ENCODE measurements at regions not wholly inside any gene's neighbourhood (a gene's known extent, or its start where the extent isn't known, plus 50 kb on each side); places are given as distances from the start of the nearest gene placed in this dataset.

- no peak overlapping the region for H3K4me3 ChIP-seq (ENCODE audit: low read depth, low read length, poor library complexity, severe bottlenecking)
- CTCF ChIA-PET (ENCODE audit: unreplicated experiment), result no interaction called here
- no peaks in the 10 kb centered on the region for H3K79me2 ChIP-seq (ENCODE audit: insufficient read depth, low read depth, low read length)
- H3K4me1 ChIP-seq (ENCODE audit: insufficient read depth, low read length, poor library complexity, severe bottlenecking), result no peaks in the 10 kb centered on the region
- no peak for TF ChIP-seq CTCF (conservative IDR thresholded peaks at IDR 0.05; ENCODE audit: low read length)
- no peak for TF ChIP-seq EZH2phosphoT487 (IDR thresholded peaks at IDR 0.05; ENCODE audit: borderline replicate concordance, low read depth, low read length)
- H3K9me3 ChIP-seq (ENCODE audit: low read length), result no peaks in the 10 kb centered on the region
- no peaks in the 10 kb centered on the region for H4K20me1 ChIP-seq (ENCODE audit: insufficient read depth, low read length)
- no peak overlapping the region for H3K4me2 ChIP-seq (ENCODE audit: low read length)
- intact Hi-C loops (cut with micrococcal nuclease; ENCODE audit: unreplicated experiment), result no loop called here
- H3K27ac ChIP-seq (ENCODE audit: low read depth, low read length, poor library complexity, severe bottlenecking), result no peak overlapping the region
- no peak overlapping the region for H2AFZ ChIP-seq (ENCODE audit: low read length)
- DNase-seq (ENCODE audit: low spot score), result no peak
- no peaks in the 10 kb centered on the region for H3K9me2 ChIP-seq (ENCODE audit: insufficient read depth, low read length)
- POLR2A ChIA-PET, result no interaction called here
- BruUV-seq (replicated peaks), result no TSS peak
- no peaks in the 10 kb centered on the region for H3K36me3 ChIP-seq (ENCODE audit: insufficient read depth, low read length)
These were observed 306.9 kb upstream of the PPARGC1A start for GRCh38 chr4:24196785-24197184.

GRCh38 chr4:24195991-24196736 is 306.3 kb upstream of the PPARGC1A start:
- H2AFZ ChIP-seq (ENCODE audit: low read length), result no peak overlapping the region
- BruUV-seq (replicated peaks), result no TSS peak
- intact Hi-C loops (cut with micrococcal nuclease; ENCODE audit: unreplicated experiment), result no loop called here

More at GRCh38 chr4:24195991-24196736, 306.3 kb upstream of the PPARGC1A start:
- ChIA-PET POLR2A (interaction anchor here (0.7 to 1.4 kb wide), 2 partner anchors 15 to 129 kb away, joined by 3 read pairs; no protein-coding TSS in a partner anchor), CTCF (ENCODE audit: unreplicated experiment) (no interaction called here)
- no peak for TF ChIP-seq EZH2phosphoT487 (IDR thresholded peaks at IDR 0.05; ENCODE audit: borderline replicate concordance, low read depth, low read length)
- TF ChIP-seq CTCF (conservative IDR thresholded peaks at IDR 0.05; ENCODE audit: low read length), result no peak
- Histone ChIP-seq H3K9me2 (ENCODE audit: insufficient read depth, low read length) (no peaks in the 10 kb centered on the region), H3K36me3 (ENCODE audit: insufficient read depth, low read length) (no peaks in the 10 kb centered on the region), H3K4me1 (ENCODE audit: insufficient read depth, low read length, poor library complexity, severe bottlenecking) (no peaks in the 10 kb centered on the region), H3K4me2 (ENCODE audit: low read length) (no peak overlapping the region), H3K9me3 (ENCODE audit: low read length) (no peaks in the 10 kb centered on the region), H3K79me2 (ENCODE audit: insufficient read depth, low read depth, low read length) (no peaks in the 10 kb centered on the region), H3K27ac (ENCODE audit: low read depth, low read length, poor library complexity, severe bottlenecking) (no peak overlapping the region), H3K4me3 (ENCODE audit: low read depth, low read length, poor library complexity, severe bottlenecking) (no peak overlapping the region), H4K20me1 (ENCODE audit: insufficient read depth, low read length) (no peaks in the 10 kb centered on the region)
- DNase-seq (ENCODE audit: low spot score), result no peak
